GM18519 (cell line): ENCODE measurements at regions not wholly inside any gene's neighbourhood (a gene's known extent, or its start where the extent isn't known, plus 50 kb on each side); places are given as distances from the start of the nearest gene placed in this dataset.

Experiments
- ATAC-seq: cut with Tn5 transposase; IDR thresholded peaks from one replicate; pipeline ENCODE4 v1.9.1; 2021; ENCODE audit warnings: mild to moderate bottlenecking, moderate library complexity; ENCODE audit not compliant: unreplicated experiment, low FRiP score

DNA sequence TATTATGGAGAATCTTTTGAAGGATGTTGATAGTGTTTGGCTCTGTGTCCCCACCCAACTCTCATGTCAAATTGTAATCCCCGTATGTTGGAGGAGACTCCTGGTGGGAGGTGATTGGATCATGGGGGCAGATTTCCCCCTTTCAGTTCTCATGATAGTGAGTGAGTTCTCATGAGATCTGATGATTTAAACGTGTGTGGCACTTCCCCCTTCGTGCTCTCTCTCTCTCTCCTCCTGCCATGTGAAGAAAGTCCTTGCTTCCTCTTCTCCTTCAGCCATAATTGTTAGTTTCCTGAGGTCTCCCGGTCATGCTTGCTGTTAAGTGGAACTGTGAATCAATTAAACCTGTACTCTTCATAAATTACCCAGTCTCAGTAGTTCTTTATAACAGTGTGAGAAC is 166.1 kb upstream of the NUDT6 start:
- no peak for ATAC-seq

DNA sequence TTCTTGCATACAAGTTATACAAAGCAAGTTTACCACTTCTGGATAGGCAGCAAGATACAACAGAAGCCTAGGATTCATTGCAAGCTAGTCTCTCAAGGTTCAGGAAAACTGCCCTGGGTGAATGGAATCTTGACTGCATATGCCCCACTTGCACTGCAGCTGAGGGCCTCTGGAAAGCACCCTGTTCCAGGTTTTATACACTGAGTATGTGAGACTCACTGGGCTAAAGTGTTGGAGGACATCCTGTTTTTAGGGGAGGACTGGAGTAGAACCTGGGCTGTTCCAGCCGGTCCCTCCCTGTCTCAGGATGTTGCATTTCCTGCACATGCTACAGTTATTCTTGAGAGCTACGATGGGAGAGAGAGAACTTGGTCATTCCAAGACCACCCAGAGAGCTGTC is 168.5 kb upstream of the NUDT6 start:
- no peak for ATAC-seq

DNA sequence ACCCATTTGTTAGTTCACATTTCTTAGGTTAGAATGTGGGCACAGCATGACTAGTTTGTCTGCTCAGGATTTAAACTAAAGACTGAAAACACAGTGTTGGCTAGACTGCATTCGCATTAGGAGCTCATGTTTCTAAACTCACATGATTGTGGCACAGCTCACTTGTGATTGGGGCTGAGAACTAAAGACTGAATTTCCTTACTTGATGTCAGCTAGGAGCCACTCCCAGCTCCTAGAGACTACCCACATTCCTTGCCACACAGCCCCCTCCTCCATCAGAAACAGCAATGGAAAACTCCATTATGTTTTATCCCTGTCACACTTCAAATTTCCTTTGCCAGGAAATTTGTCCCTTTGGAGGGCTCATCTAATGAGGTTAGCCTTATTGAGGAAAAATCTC is 170.2 kb upstream of the NUDT6 start:
- ATAC-seq: no peak

DNA sequence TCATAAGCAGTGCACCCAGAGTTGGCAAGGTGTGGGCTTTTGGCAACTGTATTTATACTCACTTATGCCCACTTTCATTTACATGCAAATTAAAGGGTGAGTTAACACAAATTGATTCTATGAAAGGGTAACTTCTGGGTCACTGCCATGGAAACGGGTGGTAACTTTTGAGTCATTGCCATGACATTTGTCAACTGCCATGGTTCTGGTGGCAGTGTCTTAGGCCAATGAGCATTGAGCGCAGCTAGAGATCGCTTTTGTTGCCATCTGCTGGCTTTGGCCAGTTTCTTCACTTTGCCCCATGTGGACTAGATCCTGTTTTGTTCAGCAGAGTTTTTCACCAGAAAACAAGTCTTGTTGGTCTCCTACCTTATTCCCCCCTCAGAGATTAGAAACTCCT is 170.8 kb upstream of the NUDT6 start:
- ATAC-seq: no peak

DNA sequence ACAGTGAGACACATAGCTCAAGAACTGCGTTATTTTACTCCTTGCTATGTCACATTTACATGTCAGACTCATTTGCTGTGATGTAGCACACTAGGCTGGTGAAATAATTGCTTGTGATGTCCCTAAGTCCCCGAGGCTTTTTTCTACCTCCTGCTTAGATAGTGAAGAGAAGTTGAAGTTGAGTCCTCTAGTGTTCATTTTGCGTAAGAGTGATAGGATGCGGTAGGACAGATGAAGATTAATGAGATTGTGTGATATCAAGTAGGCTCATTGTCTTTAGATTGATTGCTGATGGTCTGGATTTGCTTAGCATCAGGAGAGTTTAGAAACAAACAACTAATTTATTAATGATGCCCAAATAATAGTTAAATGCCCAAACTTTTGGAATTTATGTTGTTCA is 173.6 kb upstream of the NUDT6 start:
- ATAC-seq: no peak

DNA sequence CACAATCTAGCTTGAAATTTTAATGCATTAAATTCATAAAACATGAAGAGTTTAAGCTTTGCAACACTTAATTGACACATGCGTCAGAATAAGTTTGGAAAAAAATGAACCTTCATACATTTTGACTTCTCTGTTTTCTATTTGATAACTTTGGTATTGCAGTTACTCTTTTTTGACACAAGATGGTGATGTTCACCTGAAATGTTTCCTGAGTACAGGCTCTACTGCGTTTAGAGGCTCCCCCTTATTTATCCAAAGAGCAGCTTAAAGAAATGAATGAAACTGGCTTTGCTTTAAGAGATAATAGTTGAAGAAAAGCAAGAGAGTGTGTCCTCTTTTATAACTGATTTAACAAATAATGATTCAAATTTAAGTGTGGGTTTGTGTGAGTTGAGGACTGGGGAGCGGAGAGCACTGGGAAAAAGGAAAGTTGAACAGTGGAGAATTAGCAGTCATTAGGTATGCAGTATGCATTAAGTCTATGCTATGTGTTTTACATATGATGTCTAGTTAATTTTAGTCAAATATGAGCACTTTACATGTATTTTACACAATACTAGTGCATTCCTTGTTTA is 180.6 kb upstream of the NUDT6 start:
- peak; percentile 76 for ATAC-seq

DNA sequence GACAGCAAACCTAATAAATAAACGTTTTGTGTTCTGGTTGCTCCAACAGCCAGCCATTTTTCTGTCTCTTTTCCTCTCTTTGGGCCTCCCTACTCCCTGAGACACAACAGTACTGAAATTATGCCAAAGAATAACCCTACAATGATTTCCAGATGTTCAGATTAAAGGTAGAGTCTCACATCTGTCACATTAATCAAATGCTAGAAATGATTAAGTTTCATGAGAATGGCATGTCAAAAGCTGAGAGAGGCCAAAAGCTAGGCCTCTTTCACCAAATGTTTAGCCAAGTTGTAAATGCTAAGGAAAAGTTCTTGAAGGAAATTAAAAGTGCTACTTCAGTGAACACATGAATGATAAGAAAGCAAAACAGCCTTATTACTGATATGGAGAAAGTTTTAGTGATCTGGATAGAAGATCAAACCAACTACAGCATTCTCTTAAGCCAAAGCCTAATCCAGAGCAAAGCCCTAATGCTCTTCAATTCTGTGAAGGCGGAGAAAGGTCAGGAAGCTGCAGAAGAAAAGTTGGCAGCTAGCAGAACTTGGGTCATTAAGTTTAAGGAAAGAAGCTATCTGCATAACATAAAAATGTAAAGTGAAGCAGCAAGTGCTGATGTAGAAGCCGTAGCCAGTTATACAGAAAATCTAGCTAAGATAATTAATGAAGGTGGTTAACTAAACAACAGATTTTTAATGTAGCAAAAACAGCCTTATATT is 182.1 kb upstream of the NUDT6 start:
- no peak for ATAC-seq

DNA sequence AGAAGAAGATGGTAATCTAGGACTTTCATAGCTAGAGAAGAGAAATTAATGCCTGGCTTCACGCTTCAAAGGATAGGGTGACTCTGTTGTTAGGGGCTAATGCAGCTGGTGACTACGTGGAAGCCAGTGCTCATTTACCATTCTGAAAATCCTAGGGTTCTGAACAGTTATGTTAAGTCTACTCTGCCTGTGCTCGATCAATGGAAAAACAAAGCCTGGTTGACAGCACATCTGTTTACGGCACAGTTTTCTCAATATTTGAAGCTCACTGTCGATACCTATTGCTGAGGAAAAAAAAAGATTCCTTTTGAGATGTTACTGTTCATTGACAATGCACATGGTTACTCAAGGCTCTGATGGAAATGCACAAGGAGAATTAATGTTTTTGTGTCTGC is 182.6 kb upstream of the NUDT6 start:
- ATAC-seq: no peak

DNA sequence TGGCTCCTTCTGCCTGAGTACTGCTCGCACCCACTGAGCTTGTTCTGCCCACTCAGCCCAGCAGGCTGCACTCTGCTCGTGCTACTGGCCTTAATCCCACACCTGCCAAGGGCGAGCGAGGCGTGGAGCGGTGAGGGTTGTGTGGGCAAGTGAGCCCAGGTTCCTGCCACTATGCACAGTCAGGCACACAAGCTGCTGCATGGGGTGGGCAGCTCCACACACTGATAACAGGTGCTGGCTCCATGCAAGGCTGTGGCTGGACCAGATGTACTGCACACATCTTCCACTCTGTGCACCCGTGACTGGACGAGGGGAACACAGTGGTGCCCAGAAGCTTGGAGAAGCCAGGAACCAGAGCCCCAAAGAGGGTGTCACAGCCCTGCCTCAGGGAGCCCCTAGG is 184.3 kb upstream of the NUDT6 start:
- no peak for ATAC-seq

DNA sequence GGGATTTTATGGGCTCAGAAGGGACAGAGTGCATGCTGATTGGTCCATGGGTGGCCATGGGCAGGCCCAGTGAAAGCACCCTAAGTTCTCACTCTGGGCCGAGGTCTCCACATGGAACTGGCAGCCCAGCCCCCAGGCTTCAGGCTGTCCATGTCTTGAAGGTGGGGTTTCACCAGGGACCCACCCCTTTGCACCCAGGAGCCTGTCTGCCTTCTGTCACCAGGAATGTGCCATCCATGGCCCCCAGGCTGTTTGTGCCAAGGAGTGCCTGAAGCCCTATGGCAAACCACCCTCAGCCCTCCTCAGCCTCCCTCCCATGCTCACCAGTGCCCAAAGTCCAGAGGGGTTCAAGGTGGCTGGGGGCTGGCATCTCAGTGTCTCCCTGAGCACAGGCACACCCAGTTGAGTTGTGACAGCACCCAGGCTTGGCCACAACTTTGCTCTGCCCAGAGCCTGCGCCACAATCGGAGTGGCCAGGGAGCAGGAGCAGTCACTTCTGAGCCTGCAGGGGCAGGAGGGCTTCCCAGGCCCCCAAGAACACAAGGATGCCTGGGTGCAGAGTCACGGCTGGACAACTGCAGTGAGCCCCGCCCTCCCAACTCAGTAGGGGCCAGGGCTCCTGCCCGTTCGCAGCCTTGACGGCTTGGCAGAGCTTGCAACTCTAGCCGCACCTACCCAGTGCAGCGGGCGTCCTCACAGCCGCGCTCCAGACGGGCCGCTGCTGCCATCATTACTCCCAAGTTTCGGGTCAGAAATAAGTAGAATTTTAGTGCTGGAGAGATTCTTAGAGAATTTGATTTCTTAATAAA is 185.3 kb upstream of the NUDT6 start:
- ATAC-seq: no peak

DNA sequence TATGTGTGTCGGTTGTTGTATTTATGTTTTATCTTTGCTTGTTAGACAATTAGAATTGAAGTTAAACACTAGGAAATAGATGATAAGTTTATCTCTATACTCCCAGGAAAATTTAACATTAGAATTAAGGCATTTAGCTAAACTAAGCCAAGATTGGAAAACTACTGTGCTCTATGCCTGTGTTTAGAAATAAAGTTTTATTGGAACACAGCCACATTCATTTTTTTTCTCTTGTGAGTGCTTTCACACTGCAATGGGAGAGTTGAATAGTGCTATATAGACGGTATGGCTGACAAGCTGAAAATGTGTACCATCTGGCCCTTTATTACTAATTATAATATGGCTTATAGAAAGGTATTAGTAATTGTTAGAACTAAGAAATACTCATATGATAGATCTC is 186.7 kb upstream of the NUDT6 start:
- ATAC-seq: no peak

DNA sequence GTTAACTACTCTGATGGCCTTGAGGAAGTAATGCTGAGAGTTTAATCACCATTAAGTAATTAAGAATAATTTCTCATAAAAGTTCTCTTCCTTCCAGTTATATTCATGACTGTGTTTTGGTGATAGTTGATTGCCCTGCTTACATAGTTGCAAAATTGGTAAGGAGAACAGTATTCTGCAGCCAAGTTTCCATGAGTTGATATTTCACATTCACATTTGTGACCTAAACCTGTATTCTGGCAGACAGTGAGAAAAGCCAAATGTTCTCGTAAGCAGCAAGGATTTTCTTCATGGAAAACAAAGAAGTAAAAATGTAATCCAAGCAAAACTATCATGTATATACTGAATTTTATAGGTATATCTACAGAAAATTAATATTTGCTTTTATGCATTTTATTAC is 187.8 kb upstream of the NUDT6 start:
- ATAC-seq: no peak

DNA sequence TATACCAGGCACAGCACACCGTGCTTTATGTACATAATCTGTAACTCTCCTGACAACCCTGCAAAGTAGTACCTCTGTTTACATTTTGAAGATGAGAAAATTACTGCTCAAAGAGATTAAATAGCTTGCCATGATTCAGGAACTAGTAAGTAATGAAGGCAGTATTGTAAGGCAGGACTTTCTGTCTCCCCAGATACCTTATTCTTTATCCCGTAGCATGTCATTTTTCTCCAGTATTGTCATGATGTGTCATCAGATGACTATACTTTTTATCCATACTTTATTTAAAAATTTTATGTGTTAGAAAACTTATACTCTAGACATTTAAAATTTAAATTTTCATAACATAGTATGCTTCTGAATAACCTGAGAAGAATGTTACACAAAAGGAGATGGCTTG is 188.3 kb upstream of the NUDT6 start:
- no peak for ATAC-seq

DNA sequence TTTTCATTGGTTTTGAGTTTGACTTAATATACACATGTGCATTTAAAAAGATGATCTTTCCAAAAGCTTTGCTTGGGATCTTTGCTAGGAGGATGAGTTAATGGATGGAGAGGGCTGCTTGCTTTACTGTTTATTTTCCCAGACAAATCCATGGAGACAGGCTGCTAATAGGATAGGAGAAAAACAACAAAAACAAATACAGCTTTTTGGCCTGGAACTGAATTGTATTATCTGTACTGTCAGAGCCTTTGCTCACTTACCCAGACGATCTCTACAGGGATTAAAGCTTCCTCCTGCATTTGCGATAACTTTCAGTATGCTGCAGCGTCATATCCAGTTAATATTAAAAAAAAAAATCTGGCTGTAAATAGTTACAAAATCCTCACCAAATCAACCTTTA is 190.8 kb upstream of the NUDT6 start:
- no peak for ATAC-seq

DNA sequence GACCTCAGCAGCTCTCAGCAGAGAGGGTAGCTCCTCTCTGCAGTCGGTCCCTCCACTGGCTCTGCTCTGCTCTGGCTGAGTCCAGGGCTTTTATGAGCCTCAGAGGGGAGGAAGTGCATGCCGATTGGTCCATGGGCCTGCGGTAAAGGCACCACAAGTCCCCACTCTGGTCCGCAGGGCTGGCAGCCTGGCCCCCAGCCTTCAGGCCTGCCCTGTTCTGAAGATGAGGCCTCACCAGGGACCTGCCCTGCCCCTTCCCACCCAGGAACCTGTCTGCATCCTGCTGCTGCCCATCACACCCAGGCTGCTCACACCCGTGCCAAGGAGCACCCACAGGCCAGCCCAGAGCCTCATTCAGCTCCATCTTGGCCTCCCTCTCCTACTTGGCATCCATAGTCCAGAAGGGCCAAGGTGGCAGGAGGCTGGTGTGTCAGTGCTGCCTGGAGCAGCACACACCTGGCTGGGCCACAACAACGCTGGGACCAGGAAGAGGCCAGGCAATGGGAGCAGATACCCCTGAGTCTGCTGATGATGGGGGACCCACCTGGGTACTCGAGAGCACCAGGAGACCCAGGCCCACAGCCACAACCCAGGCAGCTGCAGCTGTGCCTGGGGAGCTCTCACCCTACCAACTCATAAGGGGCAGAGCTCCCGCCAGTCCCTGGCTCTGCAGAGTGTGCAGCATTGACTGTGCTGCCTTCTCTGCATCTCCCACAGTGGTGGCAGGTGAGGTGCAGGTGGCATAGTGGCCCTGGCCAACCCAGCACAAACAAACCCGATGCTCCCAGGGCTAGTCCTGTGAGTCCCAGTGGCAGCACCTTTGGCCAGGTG is 191.9 kb upstream of the NUDT6 start:
- ATAC-seq: no peak

DNA sequence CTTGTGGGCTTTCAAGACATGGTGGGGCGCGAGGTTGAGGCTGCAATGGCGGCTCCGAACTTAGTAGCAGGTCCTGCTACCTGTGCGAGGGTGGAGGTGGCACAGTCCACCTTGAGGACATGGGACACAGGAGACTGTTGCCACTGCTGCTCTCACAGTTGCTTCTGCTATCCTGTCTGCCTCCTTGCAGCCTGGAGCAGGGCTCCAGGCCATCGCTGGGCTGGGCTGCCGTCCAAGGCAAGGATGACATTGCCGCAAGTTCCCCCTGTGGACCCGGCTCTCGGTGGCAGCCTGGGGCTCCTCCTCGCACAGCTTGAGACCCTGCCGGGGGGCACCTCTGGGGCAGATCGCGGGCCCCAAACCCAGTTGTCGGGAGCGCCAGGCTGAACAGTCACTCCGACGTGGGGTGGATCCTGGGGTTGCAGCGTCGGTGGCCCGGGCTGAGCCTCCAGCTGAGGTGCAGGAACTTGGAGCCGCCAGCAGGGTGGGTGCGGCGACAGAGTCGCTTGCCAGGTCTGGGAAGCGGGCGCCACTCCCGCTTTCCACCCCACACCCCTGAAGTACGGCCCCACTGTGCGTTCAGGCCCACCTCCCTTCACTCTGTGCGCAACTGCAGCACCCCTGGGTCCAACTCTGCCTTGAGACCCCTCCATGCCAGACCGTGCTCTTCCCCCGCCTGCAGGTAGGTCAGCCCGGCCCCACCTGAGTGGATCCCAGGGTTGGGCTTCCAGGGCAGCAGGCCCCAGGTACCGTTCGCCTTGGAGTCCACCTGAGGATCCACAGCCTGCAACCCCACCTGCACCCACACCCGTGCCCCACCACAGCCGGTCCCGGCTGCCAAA is 192.7 kb upstream of the NUDT6 start:
- ATAC-seq: no peak

DNA sequence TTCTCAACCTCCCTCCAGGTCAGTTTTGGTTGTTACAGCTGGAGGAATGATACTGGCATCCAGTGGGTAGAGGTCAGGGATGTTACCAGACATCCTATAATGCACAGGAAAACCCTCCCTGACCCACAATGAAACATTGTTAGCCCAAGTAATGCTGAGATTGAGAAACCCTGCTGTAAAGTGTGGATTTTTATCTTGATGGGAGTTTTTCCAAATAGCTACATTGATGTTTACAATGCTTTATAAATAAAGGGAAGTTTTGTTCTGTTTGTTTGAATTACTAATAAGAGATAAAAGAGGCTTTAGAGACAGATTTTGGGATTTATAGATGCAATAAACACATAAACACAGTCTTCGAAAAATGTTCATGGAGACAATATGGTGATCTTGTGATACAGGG is 194.0 kb upstream of the NUDT6 start:
- ATAC-seq: no peak

DNA sequence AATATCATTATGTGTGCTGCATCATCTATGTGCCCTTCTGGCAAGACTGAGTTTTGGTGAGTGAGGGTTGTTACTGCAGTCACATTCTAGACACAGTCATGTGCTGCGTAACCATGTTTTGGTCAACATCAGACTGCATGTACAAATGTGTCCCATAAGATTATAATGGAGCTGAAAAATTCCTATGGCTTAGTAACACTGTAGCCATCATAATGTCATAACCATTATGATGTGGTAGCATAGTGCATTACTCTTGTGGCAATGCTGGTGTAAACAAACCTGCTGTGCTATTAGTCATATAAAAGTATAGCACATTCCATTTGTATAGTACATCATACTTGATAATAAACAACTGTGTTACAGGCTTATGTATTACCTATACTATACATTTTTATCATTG is 198.1 kb upstream of the NUDT6 start:
- ATAC-seq: no peak

DNA sequence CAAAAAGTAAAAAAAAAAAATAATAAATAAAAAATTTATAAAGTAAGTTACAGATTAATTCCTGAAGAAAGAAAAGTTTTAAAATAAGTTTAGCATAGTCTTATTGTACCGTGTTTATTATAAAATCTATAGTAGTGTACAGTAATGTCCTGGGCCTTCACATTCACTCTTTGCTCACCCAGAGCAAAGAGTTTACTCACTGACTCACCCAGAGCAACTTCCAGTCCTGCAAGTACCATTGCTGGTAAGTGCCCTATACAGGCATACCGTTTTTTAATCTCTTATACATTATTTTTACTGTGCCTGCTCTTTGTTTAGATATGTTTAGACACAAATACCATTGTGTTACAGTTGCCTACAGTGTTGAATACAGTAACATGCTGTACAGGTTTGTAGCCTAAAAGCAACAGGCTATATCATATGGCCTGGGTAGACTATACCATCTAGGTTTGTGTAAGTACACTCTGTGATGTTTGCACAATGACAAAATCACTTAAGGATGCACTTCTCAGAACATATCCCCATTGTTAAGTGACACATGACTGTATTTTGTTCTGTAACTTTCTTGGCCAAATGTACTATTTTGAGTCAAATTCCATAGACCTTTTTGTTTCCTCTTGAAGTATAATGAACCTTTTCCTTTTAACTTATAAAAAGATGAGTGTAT is 199.0 kb upstream of the NUDT6 start:
- ATAC-seq: no peak

DNA sequence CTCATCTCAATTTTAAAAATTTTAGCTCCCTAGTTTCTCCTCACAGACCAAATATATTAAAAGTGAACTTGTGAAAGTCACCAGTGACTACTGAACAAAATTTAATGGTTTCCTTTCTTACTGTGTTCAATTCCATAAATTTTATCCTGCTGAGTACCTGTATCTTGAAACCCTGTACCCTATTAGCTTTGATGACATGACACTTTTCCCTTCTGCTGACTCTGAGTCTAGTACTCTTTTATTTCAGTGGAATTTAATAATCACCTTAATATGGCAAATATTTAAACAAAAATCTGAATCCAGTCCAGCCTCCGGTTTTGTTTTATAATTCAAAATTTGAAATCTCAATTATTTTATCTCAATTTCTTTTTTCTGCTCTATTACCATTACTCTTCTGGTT is 203.1 kb upstream of the NUDT6 start:
- no peak for ATAC-seq
